PFSK-1 (cell line): ENCODE measurements at regions not wholly inside any gene's neighbourhood (a gene's known extent, or its start where the extent isn't known, plus 50 kb on each side); places are given as distances from the start of the nearest gene placed in this dataset.

Source experiments
- FOXP2 ChIP-seq: optimal IDR thresholded peaks from 2 replicates; pipeline ENCODE3; 2011; ENCODE audit warnings: borderline replicate concordance, control low read depth, inconsistent platforms; ENCODE audit not compliant: insufficient read depth; ENCODE audit errors: extremely low read length, extremely low read depth
- POLR2AphosphoS5 ChIP-seq: IDR thresholded peaks from 2 replicates; pipeline ENCODE4 v1.6.1; 2012; ENCODE audit warnings: low read depth, mild to moderate bottlenecking, control low read depth, low read length, moderate library complexity
- SIN3A ChIP-seq: IDR thresholded peaks from 2 replicates; pipeline ENCODE4 v1.6.1; 2012; ENCODE audit warnings: mild to moderate bottlenecking, low read length, moderate library complexity, borderline replicate concordance; ENCODE audit not compliant: insufficient read depth
- TAF1 ChIP-seq: IDR thresholded peaks from 2 replicates; pipeline ENCODE4 v1.6.1; 2012; ENCODE audit warnings: low read length, control low read depth, borderline replicate concordance; ENCODE audit not compliant: insufficient read depth
- TF ChIP-seq, protein P1 (sequence below), 2 experiments: IDR thresholded peaks; 2 replicates each; pipeline versions ENCODE4 v1.6.1 to v1.8.0; 2011 to 2012; ENCODE audit warnings: low read depth in 2 of 2, low read length in 2 of 2, control low read depth in 1 of 2, inconsistent platforms in 1 of 2, mild to moderate bottlenecking in 1 of 2, moderate library complexity in 1 of 2; ENCODE audit not compliant: insufficient read depth in 1 of 2

DNA sequence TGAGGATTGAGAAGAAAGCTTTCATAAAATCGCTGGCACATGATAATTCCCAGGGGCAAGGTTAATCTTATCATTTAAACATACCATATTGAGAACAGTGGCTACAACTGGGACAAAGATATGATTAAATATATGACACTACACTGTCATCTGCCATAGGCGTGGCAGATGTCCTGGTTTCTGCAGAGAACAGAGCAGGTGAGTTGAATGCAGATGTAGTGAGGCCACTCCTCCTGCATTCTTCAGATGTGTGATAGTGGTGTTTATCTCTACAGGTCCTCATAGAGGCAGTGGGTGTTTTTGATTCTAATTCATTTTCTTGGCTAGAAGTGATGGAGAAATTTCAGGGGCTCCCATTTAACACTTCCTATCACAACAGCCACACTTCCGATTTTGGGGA is 237.0 kb upstream of the CDH9 start:
- TF ChIP-seq, protein P1, sequence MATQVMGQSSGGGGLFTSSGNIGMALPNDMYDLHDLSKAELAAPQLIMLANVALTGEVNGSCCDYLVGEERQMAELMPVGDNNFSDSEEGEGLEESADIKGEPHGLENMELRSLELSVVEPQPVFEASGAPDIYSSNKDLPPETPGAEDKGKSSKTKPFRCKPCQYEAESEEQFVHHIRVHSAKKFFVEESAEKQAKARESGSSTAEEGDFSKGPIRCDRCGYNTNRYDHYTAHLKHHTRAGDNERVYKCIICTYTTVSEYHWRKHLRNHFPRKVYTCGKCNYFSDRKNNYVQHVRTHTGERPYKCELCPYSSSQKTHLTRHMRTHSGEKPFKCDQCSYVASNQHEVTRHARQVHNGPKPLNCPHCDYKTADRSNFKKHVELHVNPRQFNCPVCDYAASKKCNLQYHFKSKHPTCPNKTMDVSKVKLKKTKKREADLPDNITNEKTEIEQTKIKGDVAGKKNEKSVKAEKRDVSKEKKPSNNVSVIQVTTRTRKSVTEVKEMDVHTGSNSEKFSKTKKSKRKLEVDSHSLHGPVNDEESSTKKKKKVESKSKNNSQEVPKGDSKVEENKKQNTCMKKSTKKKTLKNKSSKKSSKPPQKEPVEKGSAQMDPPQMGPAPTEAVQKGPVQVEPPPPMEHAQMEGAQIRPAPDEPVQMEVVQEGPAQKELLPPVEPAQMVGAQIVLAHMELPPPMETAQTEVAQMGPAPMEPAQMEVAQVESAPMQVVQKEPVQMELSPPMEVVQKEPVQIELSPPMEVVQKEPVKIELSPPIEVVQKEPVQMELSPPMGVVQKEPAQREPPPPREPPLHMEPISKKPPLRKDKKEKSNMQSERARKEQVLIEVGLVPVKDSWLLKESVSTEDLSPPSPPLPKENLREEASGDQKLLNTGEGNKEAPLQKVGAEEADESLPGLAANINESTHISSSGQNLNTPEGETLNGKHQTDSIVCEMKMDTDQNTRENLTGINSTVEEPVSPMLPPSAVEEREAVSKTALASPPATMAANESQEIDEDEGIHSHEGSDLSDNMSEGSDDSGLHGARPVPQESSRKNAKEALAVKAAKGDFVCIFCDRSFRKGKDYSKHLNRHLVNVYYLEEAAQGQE (IDR thresholded peaks at IDR 0.05; ENCODE audit: insufficient read depth in 1 of 2, low read depth in 2 of 2, low read length in 2 of 2) = no peak
- no peak for TF ChIP-seq TAF1
- no peak for TF ChIP-seq SIN3A
- no peak for TF ChIP-seq FOXP2
- TF ChIP-seq POLR2AphosphoS5 = no peak

DNA sequence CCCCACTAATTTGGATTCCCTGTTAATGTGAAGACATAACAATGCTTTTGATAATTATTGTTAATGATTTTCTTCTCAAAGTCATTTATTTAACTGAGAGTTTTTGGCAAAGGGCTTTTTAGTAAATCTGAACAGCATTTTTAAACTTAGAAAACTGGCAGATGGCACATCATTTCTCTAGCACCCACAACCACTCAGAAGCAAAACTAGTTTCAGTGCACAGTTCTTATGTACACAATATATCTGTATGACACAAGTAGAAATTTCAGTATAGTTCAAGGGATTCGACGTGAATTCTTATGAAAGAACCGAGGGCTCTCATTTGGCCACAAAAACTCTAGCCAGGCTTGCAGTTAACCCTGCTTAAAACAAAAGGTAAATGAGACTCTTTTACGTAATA is 231.4 kb upstream of the CDH9 start:
- TF ChIP-seq, protein P1 (IDR thresholded peaks at IDR 0.05; ENCODE audit: insufficient read depth in 1 of 2, low read depth in 2 of 2, low read length in 2 of 2) = no peak
- TF ChIP-seq TAF1 (no peak), POLR2AphosphoS5 (no peak), FOXP2 (no peak), SIN3A (no peak)

DNA sequence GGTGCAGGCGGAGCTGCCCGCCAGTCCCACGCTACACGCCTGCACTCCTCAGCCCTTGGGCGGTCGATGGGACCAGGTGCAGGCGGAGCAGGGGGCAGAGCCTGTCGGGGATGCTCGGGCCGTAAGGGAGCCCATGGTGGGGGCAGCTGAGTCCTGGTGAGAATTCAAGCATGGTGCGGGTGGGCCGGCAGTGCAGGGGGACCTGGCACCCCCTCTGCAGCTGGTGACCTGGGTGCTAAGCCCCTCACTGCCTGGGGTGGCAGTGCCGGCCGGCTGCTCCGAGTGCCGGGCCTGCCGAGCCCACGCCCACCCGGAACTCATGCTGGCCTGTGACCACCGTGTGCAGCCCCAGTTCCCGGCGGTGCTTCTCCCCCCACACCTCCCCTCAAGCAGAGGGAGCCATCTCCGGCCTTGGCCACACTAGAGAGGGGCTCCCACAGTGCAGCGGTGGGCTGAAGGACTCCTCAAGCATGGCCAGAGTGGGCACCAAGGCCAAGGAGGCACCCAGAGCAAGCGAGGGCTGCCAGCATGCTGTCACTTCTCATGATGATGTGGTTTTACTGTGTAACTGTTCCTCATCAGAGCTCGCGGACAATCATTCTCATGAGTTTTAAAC is 228.9 kb upstream of the CDH9 start:
- TF ChIP-seq FOXP2 (no peak), SIN3A (no peak), POLR2AphosphoS5 (no peak), TAF1 (no peak)
- TF ChIP-seq, protein P1 (IDR thresholded peaks at IDR 0.05; ENCODE audit: insufficient read depth in 1 of 2, low read depth in 2 of 2, low read length in 2 of 2) = no peak

DNA sequence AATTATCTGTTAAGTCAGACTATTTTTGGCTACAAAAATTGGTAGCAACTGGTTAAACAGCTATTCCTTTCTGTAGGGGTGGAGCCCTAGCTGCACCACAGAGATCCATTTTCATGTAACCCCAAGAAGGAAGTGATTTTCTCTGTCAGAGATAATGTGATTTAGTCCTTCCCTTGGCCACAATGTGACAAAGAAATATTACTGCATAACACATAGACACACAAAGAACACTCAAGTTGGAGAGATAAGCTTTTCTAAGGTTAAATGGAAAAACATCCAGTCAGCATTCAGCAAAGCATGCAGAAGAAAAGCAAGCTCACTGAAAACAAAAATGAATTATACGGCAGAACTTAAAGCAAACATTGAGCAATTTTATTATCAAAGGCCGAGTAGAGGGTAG is 227.8 kb upstream of the CDH9 start:
- TF ChIP-seq FOXP2 (no peak), TAF1 (no peak), POLR2AphosphoS5 (no peak), SIN3A (no peak)
- TF ChIP-seq, protein P1 (IDR thresholded peaks at IDR 0.05; ENCODE audit: insufficient read depth in 1 of 2, low read depth in 2 of 2, low read length in 2 of 2) = no peak

DNA sequence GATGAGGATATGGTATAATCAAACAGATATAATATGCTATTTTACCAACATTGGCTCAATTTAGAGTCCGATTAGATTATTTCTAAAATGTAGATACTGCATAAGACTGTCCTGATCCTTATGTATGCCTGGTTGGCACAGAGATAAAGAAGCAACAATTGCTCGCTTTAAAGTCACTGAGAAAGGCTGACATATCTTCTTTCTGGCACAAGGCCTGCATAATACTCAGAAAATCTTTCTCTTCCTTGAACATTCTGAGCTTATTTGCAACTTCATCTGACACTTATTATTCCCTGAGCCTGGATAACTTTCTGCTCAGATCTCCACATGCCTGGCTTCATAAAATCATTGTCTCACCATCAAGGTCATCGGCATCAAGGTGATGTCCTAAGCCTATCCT is 219.3 kb upstream of the CDH9 start:
- TF ChIP-seq POLR2AphosphoS5 = no peak
- TF ChIP-seq SIN3A = no peak

DNA sequence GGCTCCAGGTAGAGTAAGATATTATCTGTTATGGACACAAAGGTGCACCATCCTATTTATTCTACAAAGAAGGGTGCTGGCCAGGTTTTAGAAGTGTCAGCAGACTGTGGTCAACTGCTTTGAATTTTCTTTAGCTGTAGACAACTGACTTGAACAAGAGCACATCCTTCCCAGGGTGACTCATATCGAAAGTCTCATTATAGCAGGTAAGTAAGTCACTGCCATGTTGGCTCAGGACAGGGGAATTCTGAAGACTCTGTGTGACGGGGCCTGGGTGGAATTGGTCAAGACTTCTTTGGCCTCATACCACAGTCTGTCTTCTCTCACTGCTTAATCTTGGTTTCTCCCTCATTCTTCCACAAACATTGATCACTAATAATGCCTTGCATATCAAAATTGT is 214.5 kb upstream of the CDH9 start:
- no peak for TF ChIP-seq TAF1
- TF ChIP-seq POLR2AphosphoS5 = no peak
- TF ChIP-seq, protein P1 (IDR thresholded peaks at IDR 0.05; ENCODE audit: insufficient read depth in 1 of 2, low read depth in 2 of 2, low read length in 2 of 2) = no peak
- TF ChIP-seq FOXP2 = no peak
- no peak for TF ChIP-seq SIN3A
